IMR-90 (cell line): ENCODE measurements at regions not wholly inside any gene's neighbourhood (a gene's known extent, or its start where the extent isn't known, plus 50 kb on each side); places are given as distances from the start of the nearest gene placed in this dataset.

Experiments used
- BHLHE40 ChIP-seq: fragments of 150-350 bp; IDR thresholded peaks from 2 replicates; pipeline ENCODE4 v1.6.1; 2016; ENCODE audit warnings: mild to moderate bottlenecking, low read depth, low read length
- CEBPB ChIP-seq: IDR thresholded peaks from 2 replicates; pipeline ENCODE4 v1.6.1; 2012; ENCODE audit warnings: low read depth, low read length, improper control_type of control experiment
- CHD1 ChIP-seq: IDR thresholded peaks from 2 replicates; pipeline ENCODE4 v1.6.1; 2012; ENCODE audit warnings: low read depth, low read length, improper control_type of control experiment
- POLR2A ChIP-seq: IDR thresholded peaks from 2 replicates; pipeline ENCODE4 v1.6.1; 2012; ENCODE audit warnings: mild to moderate bottlenecking, low read depth, low read length
- RCOR1 ChIP-seq: IDR thresholded peaks from 2 replicates; pipeline ENCODE4 v1.6.1; 2012; ENCODE audit warnings: mild to moderate bottlenecking, low read length, improper control_type of control experiment; ENCODE audit not compliant: insufficient replicate concordance
- RFX5 ChIP-seq: IDR thresholded peaks from 2 replicates; pipeline ENCODE4 v1.8.0; 2012; ENCODE audit warnings: low read depth, mild to moderate bottlenecking, low read length, moderate library complexity
- USF2 ChIP-seq: fragments of 150-350 bp; IDR thresholded peaks from 2 replicates; pipeline ENCODE4 v1.6.1; 2017; ENCODE audit warnings: mild to moderate bottlenecking, antibody characterized with exemption, low read length, low read depth
- TF ChIP-seq, protein P1 (sequence below): conservative IDR thresholded peaks from 2 replicates; pipeline ENCODE4 v1.5.1; 2012; ENCODE audit warnings: mild to moderate bottlenecking, low read depth, low read length, improper control_type of control experiment

- TF ChIP-seq POLR2A (no peak), USF2 (no peak), BHLHE40 (no peak), RCOR1 (no peak), CHD1 (no peak), RFX5 (no peak), CEBPB (no peak)
- TF ChIP-seq, protein P1, sequence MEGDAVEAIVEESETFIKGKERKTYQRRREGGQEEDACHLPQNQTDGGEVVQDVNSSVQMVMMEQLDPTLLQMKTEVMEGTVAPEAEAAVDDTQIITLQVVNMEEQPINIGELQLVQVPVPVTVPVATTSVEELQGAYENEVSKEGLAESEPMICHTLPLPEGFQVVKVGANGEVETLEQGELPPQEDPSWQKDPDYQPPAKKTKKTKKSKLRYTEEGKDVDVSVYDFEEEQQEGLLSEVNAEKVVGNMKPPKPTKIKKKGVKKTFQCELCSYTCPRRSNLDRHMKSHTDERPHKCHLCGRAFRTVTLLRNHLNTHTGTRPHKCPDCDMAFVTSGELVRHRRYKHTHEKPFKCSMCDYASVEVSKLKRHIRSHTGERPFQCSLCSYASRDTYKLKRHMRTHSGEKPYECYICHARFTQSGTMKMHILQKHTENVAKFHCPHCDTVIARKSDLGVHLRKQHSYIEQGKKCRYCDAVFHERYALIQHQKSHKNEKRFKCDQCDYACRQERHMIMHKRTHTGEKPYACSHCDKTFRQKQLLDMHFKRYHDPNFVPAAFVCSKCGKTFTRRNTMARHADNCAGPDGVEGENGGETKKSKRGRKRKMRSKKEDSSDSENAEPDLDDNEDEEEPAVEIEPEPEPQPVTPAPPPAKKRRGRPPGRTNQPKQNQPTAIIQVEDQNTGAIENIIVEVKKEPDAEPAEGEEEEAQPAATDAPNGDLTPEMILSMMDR: no peak
Observed at GRCh38 chr6:44658571-44658970, 271.1 kb downstream of the CDC5L start.
